ENCODE measurements at regions not wholly inside any gene's neighbourhood (a gene's known extent, or its start where the extent isn't known, plus 50 kb on each side); places are given as distances from the start of the nearest gene placed in this dataset.

- TF ChIP-seq SP1 (IDR thresholded peaks at IDR 0.05; ENCODE audit: low read depth, low read length): no peak
- no peak for TF ChIP-seq PHF8 (conservative IDR thresholded peaks at IDR 0.05; ENCODE audit: low read depth, low read length)
- TF ChIP-seq MAX (IDR thresholded peaks at IDR 0.05): no peak
These were observed 141.8 kb upstream of the MAST4 start (continued) for GRCh38 chr5:66454186-66455078.
